ENCODE measurements at regions not wholly inside any gene's neighbourhood (a gene's known extent, or its start where the extent isn't known, plus 50 kb on each side); places are given as distances from the start of the nearest gene placed in this dataset.

DNA sequence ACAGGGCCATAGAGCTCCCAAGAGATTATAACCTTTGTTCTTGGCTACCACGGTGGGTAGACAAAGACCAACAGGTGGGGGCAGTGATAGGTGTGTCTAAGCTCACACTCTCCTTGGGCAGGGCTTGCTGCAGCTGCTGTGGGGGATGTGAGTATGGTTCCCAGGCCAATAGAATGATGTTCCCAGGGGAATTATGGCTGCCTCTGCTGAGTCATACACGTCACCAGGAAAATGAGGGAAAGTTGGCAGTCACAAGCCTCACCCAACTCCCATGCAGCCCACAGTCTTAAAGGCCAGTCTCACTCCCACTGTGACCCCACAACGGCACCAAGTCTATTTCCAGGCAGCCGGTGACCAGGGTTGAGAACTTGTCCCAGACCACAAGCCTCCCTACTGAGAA, 453.4 kb upstream of the PODXL start:
- Histone ChIP-seq H3K9me3 (ENCODE audit: insufficient read depth, low read length, severe bottlenecking) (no peaks in the 10 kb centered on the region), H3K79me2 (ENCODE audit: insufficient read depth, low read length) (no peaks in the 10 kb centered on the region), H4K20me1 (ENCODE audit: insufficient read depth, low read length) (no peaks in the 10 kb centered on the region), H3K4me2 (ENCODE audit: insufficient read depth, low read length) (no peak overlapping the region), H3K9ac (ENCODE audit: low read depth, low read length) (no peak overlapping the region), H3K4me1 (ENCODE audit: insufficient read depth, low read length) (no peaks in the 10 kb centered on the region), H3K27ac (ENCODE audit: low read length) (no peak overlapping the region), H3K4me3 (ENCODE audit: low read depth in 1 of 2, low read length in 2 of 2) (no peak overlapping the region), H2AFZ (ENCODE audit: low read depth, low read length) (no peak overlapping the region), H3K36me3 (ENCODE audit: insufficient read depth, low read length) (no peaks in the 10 kb centered on the region), H3K27me3 (ENCODE audit: insufficient read depth, low read length, poor library complexity) (peaks cover 2% of the 10 kb centered on the region)
- no peak for ATAC-seq (ENCODE audit: insufficient read depth, low read depth)
- no peak for DNase-seq
- TF ChIP-seq CTCF (IDR thresholded peaks at IDR 0.05; ENCODE audit: borderline replicate concordance, extremely low read depth, low read length, poor library complexity, severe bottlenecking) (no peak), EZH2 (IDR thresholded peaks at IDR 0.05; ENCODE audit: borderline replicate concordance, low read depth, low read length, severe bottlenecking) (no peak)

GRCh38 chr7:132004529-132004928, 448.1 kb upstream of the PODXL start:
- H3K27me3 ChIP-seq (ENCODE audit: insufficient read depth, low read length, poor library complexity) = peaks cover 6% of the 10 kb centered on the region
- no peak overlapping the region for H3K9ac ChIP-seq (ENCODE audit: low read depth, low read length)
- no peak for TF ChIP-seq CTCF (IDR thresholded peaks at IDR 0.05; ENCODE audit: borderline replicate concordance, extremely low read depth, low read length, poor library complexity, severe bottlenecking)
- TF ChIP-seq EZH2 (IDR thresholded peaks at IDR 0.05; ENCODE audit: borderline replicate concordance, low read depth, low read length, severe bottlenecking) = no peak
- ATAC-seq (ENCODE audit: insufficient read depth, low read depth) (no peak), DNase-seq (no peak)
- H3K4me2 ChIP-seq (ENCODE audit: insufficient read depth, low read length) = no peak overlapping the region
- no peak overlapping the region for H3K4me3 ChIP-seq (ENCODE audit: low read depth in 1 of 2, low read length in 2 of 2)
- H4K20me1 ChIP-seq (ENCODE audit: insufficient read depth, low read length) = no peaks in the 10 kb centered on the region
- no peaks in the 10 kb centered on the region for H3K9me3 ChIP-seq (ENCODE audit: insufficient read depth, low read length, severe bottlenecking)
- no peak overlapping the region for H2AFZ ChIP-seq (ENCODE audit: low read depth, low read length)
- H3K4me1 ChIP-seq (ENCODE audit: insufficient read depth, low read length) = no peaks in the 10 kb centered on the region
- H3K27ac ChIP-seq (ENCODE audit: low read length) = no peak overlapping the region
- no peaks in the 10 kb centered on the region for H3K79me2 ChIP-seq (ENCODE audit: insufficient read depth, low read length)
- no peaks in the 10 kb centered on the region for H3K36me3 ChIP-seq (ENCODE audit: insufficient read depth, low read length)

DNA sequence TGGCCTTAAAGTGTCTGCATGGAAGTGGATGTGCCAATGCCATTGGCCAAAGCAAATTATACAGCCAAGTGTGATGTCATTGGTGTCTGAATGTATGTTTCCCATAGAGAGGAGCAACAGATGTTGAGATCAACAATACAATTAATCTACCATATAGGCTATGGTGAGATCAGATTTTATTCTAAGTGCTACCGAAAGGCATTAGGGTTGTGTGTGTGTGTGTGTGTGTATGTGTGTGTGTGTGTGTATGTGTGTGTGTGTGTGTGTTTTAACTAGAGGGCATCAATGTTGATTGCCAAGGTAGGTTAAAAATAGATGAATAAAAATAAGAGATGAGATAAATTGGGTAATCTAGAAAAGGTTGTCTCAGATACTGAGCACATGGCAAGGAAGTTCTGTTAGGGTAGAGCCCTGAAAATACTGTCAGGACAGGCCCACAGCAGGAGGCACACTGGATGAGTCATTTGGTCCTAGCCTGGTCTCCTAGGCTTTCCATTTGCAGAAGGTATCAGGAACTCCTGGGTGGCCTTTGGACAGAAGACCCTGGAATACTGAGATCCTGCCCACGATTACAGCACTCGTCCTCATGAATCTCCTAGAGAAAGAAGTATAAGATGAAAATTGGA, 446.0 kb upstream of the PODXL start:
- no peaks in the 10 kb centered on the region for H3K9me3 ChIP-seq (ENCODE audit: insufficient read depth, low read length, severe bottlenecking)
- no peak overlapping the region for H2AFZ ChIP-seq (ENCODE audit: low read depth, low read length)
- H3K36me3 ChIP-seq (ENCODE audit: insufficient read depth, low read length) = no peaks in the 10 kb centered on the region
- no peaks in the 10 kb centered on the region for H3K4me1 ChIP-seq (ENCODE audit: insufficient read depth, low read length)
- no peak overlapping the region for H3K27ac ChIP-seq (ENCODE audit: low read length)
- H4K20me1 ChIP-seq (ENCODE audit: insufficient read depth, low read length) = no peaks in the 10 kb centered on the region
- no peak for DNase-seq
- H3K79me2 ChIP-seq (ENCODE audit: insufficient read depth, low read length) = no peaks in the 10 kb centered on the region
- TF ChIP-seq CTCF (IDR thresholded peaks at IDR 0.05; ENCODE audit: borderline replicate concordance, extremely low read depth, low read length, poor library complexity, severe bottlenecking) (no peak), EZH2 (IDR thresholded peaks at IDR 0.05; ENCODE audit: borderline replicate concordance, low read depth, low read length, severe bottlenecking) (no peak)
- H3K4me3 ChIP-seq (ENCODE audit: low read depth in 1 of 2, low read length in 2 of 2) = no peak overlapping the region
- H3K9ac ChIP-seq (ENCODE audit: low read depth, low read length) = no peak overlapping the region
- H3K4me2 ChIP-seq (ENCODE audit: insufficient read depth, low read length) = no peak overlapping the region
- peaks cover 6% of the 10 kb centered on the region for H3K27me3 ChIP-seq (ENCODE audit: insufficient read depth, low read length, poor library complexity)
- no peak for ATAC-seq (ENCODE audit: insufficient read depth, low read depth)
